HG03280 (cell line): ENCODE measurements at regions not wholly inside any gene's neighbourhood (a gene's known extent, or its start where the extent isn't known, plus 50 kb on each side); places are given as distances from the start of the nearest gene placed in this dataset.
"Not testable (repeated sequence)": the region's sequence is repeated elsewhere in the genome, so short reads cannot be mapped to it uniquely, and the experiment has no call there.

Experiments used
- ATAC-seq: cut with Tn5 transposase; IDR thresholded peaks from one replicate; pipeline ENCODE4 v1.9.1; 2021; ENCODE audit warnings: mild to moderate bottlenecking, moderate library complexity; ENCODE audit not compliant: unreplicated experiment

- ATAC-seq: no peak
Measured at GRCh38 chr2:193843675-193844074, 1648.9 kb upstream of the TMEFF2 start.

GRCh38 chr2:193841384-193842150 lies 1646.8 kb upstream of the TMEFF2 start:
- ATAC-seq: no peak

GRCh38 chr2:193837111-193837738 lies 1642.5 kb upstream of the TMEFF2 start:
- no peak for ATAC-seq

- not testable (repeated sequence) for ATAC-seq
Measured at GRCh38 chr2:193836424-193837006, 1641.8 kb upstream of the TMEFF2 start.

- not testable (repeated sequence) for ATAC-seq
Measured at GRCh38 chr2:193833895-193834294, 1639.2 kb upstream of the TMEFF2 start.

- ATAC-seq: no peak
Measured at GRCh38 chr2:193824474-193824873, 1629.7 kb upstream of the TMEFF2 start.

- no peak for ATAC-seq
Measured at GRCh38 chr2:193818801-193819499, 1624.2 kb upstream of the TMEFF2 start.

GRCh38 chr2:193816008-193816407 lies 1621.3 kb upstream of the TMEFF2 start:
- no peak for ATAC-seq

GRCh38 chr2:193810533-193810932 lies 1615.8 kb upstream of the TMEFF2 start:
- ATAC-seq: no peak

GRCh38 chr2:193808877-193809276 lies 1614.1 kb upstream of the TMEFF2 start:
- no peak for ATAC-seq

- no peak for ATAC-seq
Measured at GRCh38 chr2:193806088-193806774, 1611.5 kb upstream of the TMEFF2 start.

GRCh38 chr2:193796847-193797246 lies 1602.1 kb upstream of the TMEFF2 start:
- ATAC-seq: no peak

- no peak for ATAC-seq
Measured at GRCh38 chr2:193793914-193794313, 1599.2 kb upstream of the TMEFF2 start.

GRCh38 chr2:193783681-193784080 lies 1588.9 kb upstream of the TMEFF2 start:
- no peak for ATAC-seq

GRCh38 chr2:193778293-193778692 lies 1583.6 kb upstream of the TMEFF2 start:
- ATAC-seq: no peak

- ATAC-seq: no peak
Measured at GRCh38 chr2:193776988-193777387, 1582.3 kb upstream of the TMEFF2 start.

- no peak for ATAC-seq
Measured at GRCh38 chr2:193774166-193774565, 1579.4 kb upstream of the TMEFF2 start.

GRCh38 chr2:193751299-193751698 lies 1556.6 kb upstream of the TMEFF2 start:
- no peak for ATAC-seq

GRCh38 chr2:193749485-193749884 lies 1554.8 kb upstream of the TMEFF2 start:
- no peak for ATAC-seq

- ATAC-seq: no peak
Measured at GRCh38 chr2:193743089-193743488, 1548.4 kb upstream of the TMEFF2 start.

GRCh38 chr2:193738892-193739291 lies 1544.2 kb upstream of the TMEFF2 start:
- ATAC-seq: no peak
